DOHH2 (cell line): ENCODE measurements at regions not wholly inside any gene's neighbourhood (a gene's known extent, or its start where the extent isn't known, plus 50 kb on each side); places are given as distances from the start of the nearest gene placed in this dataset.

Experiments used
- H3F3A ChIP-seq: fragments of 200-600 bp; sonication (generic), shearing (Covaris generic); 2 replicates; pipeline ENCODE4 v1.6.0; 2016; ENCODE audit warnings: antibody characterized with exemption, mild to moderate bottlenecking; ENCODE audit not compliant: control insufficient read depth, insufficient read depth
- H3K27ac ChIP-seq: fragments of 200-600 bp; sonication (generic); 2 replicates; pipeline ENCODE4 v1.5.1; 2014; ENCODE audit warnings: low read depth, mild to moderate bottlenecking, low read length, moderate library complexity
- H3K27me3 ChIP-seq: fragments of 200-600 bp; sonication (generic); 2 replicates; pipeline ENCODE4 v1.6.1; 2014; ENCODE audit warnings: mild to moderate bottlenecking, low read length, mixed read lengths; ENCODE audit not compliant: control insufficient read depth
- H3K36me3 ChIP-seq: fragments of 200-600 bp; sonication (generic); 2 replicates; pipeline ENCODE4 v1.6.1; 2014; ENCODE audit warnings: mild to moderate bottlenecking, low read length, moderate library complexity, mixed read lengths; ENCODE audit not compliant: control insufficient read depth
- H3K4me1 ChIP-seq: fragments of 200-600 bp; sonication (generic); 2 replicates; pipeline ENCODE4 v1.6.1; 2014; ENCODE audit warnings: mild to moderate bottlenecking, low read length, mixed read lengths; ENCODE audit not compliant: control insufficient read depth
- H3K4me2 ChIP-seq: fragments of 200-600 bp; sonication (generic); 2 replicates; pipeline ENCODE4 v1.6.0; 2014; ENCODE audit warnings: mild to moderate bottlenecking, low read length, moderate library complexity
- H3K4me3 ChIP-seq: fragments of 200-600 bp; sonication (generic); 2 replicates; pipeline ENCODE4 v1.5.1; 2014; ENCODE audit warnings: mild to moderate bottlenecking, low read length, mixed read lengths
- H3K79me2 ChIP-seq: fragments of 200-600 bp; sonication (generic); 2 replicates; pipeline ENCODE4 v1.6.1; 2014; ENCODE audit warnings: mild to moderate bottlenecking, low read length, mixed read lengths; ENCODE audit not compliant: control insufficient read depth
- H3K9me2 ChIP-seq: fragments of 200-600 bp; sonication (generic); replicated peaks from 2 replicates; pipeline ENCODE4 v1.6.1; 2014; ENCODE audit warnings: mild to moderate bottlenecking, low read length, mixed read lengths; ENCODE audit not compliant: control insufficient read depth
- H3K9me3 ChIP-seq: fragments of 200-600 bp; sonication (generic); 2 replicates; pipeline ENCODE4 v1.6.1; 2014; ENCODE audit warnings: antibody characterized with exemption, low read length, mixed read lengths; ENCODE audit not compliant: control insufficient read depth, insufficient read depth
- H4K20me1 ChIP-seq: fragments of 200-600 bp; sonication (generic); 2 replicates; pipeline ENCODE4 v1.6.0; 2014; ENCODE audit warnings: low read depth, mild to moderate bottlenecking, antibody characterized with exemption, low read length, moderate library complexity; ENCODE audit not compliant: control insufficient read depth, insufficient read depth
- EZH2phosphoT487 ChIP-seq: fragments of 200-600 bp; sonication (generic); IDR thresholded peaks from 2 replicates; pipeline ENCODE4 v1.6.1; 2017; ENCODE audit warnings: borderline replicate concordance, mild to moderate bottlenecking, antibody characterized with exemption, low read length, moderate library complexity, mixed read lengths
- TF ChIP-seq, protein P1 (sequence below): fragments of 200-600 bp; sonication (generic); IDR thresholded peaks from one replicate; pipeline ENCODE4 v1.5.1; 2014; ENCODE audit warnings: antibody characterized with exemption, mild to moderate bottlenecking, low read depth, low read length; ENCODE audit not compliant: poor library complexity, severe bottlenecking

DNA sequence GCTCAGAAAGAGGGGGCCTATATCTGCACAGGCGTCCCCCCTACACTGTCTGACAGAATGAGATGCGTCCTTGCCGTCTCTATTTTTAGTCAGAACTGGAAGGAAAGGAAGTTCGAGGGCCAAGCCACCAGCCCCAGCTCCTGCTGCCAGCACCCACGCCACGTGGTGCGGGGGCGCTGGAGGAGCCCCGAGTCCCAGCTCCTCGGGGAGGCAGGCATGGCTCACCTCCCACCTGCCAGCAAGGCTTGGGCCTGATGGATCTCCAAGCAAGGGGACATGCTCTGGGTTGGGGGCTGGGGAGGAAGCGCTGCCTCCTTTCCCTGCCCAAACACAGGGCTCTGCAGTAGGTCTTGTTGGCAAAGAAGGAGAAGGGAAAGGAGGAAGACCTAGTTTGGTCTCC lies 80.3 kb upstream of the ARAP3 start:
- Histone ChIP-seq H3K79me2 (no peaks in the 10 kb centered on the region), H4K20me1 (no peaks in the 10 kb centered on the region), H3K4me3 (no peak overlapping the region), H3K27ac (no peak overlapping the region), H3K27me3 (peaks cover 68% of the 10 kb centered on the region), H3K36me3 (no peaks in the 10 kb centered on the region), H3K9me2 (no peaks in the 10 kb centered on the region), H3K4me1 (no peaks in the 10 kb centered on the region), H3K4me2 (no peak overlapping the region), H3F3A (no peaks in the 10 kb centered on the region), H3K9me3 (no peaks in the 10 kb centered on the region)
- no peak for TF ChIP-seq EZH2phosphoT487
- TF ChIP-seq, protein P1, sequence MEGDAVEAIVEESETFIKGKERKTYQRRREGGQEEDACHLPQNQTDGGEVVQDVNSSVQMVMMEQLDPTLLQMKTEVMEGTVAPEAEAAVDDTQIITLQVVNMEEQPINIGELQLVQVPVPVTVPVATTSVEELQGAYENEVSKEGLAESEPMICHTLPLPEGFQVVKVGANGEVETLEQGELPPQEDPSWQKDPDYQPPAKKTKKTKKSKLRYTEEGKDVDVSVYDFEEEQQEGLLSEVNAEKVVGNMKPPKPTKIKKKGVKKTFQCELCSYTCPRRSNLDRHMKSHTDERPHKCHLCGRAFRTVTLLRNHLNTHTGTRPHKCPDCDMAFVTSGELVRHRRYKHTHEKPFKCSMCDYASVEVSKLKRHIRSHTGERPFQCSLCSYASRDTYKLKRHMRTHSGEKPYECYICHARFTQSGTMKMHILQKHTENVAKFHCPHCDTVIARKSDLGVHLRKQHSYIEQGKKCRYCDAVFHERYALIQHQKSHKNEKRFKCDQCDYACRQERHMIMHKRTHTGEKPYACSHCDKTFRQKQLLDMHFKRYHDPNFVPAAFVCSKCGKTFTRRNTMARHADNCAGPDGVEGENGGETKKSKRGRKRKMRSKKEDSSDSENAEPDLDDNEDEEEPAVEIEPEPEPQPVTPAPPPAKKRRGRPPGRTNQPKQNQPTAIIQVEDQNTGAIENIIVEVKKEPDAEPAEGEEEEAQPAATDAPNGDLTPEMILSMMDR, result no peak

DNA sequence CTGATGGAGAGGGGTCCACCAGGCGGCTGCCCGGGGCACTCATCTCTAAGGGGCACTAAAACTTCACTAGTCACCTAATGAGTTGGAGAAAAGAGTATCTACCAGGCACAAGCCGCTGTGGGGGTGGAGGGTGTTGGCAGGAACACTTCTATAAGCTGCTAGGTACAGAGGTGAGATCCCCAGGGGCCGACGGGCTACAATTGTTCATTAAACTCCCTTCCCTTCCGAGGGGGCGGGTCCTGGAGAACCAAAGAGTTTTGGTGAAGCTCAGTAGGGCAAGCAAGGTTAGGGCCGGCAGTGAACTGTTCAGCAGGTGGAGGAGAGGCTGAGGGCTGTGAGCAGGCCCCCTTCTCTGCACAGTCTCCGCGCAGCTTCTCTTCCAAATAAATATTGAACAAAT lies 78.7 kb upstream of the ARAP3 start:
- no peaks in the 10 kb centered on the region for H3F3A ChIP-seq
- TF ChIP-seq, protein P1, result no peak
- TF ChIP-seq EZH2phosphoT487, result no peak
- H3K79me2 ChIP-seq, result no peaks in the 10 kb centered on the region
- H3K4me2 ChIP-seq, result no peak overlapping the region
- H4K20me1 ChIP-seq, result no peaks in the 10 kb centered on the region
- no peaks in the 10 kb centered on the region for H3K36me3 ChIP-seq
- H3K27me3 ChIP-seq, result peaks cover 66% of the 10 kb centered on the region
- H3K4me3 ChIP-seq, result no peak overlapping the region
- H3K9me3 ChIP-seq, result no peaks in the 10 kb centered on the region
- H3K27ac ChIP-seq, result no peak overlapping the region
- H3K9me2 ChIP-seq, result no peaks in the 10 kb centered on the region
- H3K4me1 ChIP-seq, result no peaks in the 10 kb centered on the region

DNA sequence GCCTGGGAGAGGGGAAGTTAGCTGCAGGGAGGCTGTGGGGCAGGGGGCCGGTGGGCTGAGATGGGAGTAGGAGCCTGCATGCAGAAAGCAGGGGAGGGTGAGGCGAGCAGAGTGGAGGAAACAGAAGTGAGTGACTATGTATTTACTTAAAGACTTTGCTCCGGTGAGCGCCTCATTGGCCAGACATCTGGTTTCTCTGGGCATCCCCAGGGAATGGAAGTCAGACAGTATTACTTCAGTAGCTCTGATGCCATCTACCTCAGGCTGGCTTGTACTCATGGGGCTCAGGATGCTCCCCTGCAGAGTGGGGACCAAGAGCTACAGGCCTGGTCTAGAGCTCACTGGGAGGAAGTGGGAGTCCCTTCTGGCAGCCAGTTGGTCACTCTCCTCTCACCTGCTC lies 78.2 kb upstream of the ARAP3 start:
- no peak overlapping the region for H3K4me3 ChIP-seq

More for the DNA sequence above, 78.2 kb upstream of the ARAP3 start:
- no peaks in the 10 kb centered on the region for H3F3A ChIP-seq
- no peak overlapping the region for H3K4me2 ChIP-seq
- no peak overlapping the region for H3K27ac ChIP-seq
- no peaks in the 10 kb centered on the region for H3K9me2 ChIP-seq
- no peaks in the 10 kb centered on the region for H4K20me1 ChIP-seq
- no peaks in the 10 kb centered on the region for H3K79me2 ChIP-seq
- no peaks in the 10 kb centered on the region for H3K36me3 ChIP-seq
- no peaks in the 10 kb centered on the region for H3K4me1 ChIP-seq
- no peaks in the 10 kb centered on the region for H3K9me3 ChIP-seq
- peaks cover 61% of the 10 kb centered on the region for H3K27me3 ChIP-seq
- TF ChIP-seq, protein P1, result no peak
- no peak for TF ChIP-seq EZH2phosphoT487
